ENCODE measurements at regions not wholly inside any gene's neighbourhood (a gene's known extent, or its start where the extent isn't known, plus 50 kb on each side); places are given as distances from the start of the nearest gene placed in this dataset.

- peak; percentile 62 for DNase-seq (ENCODE audit: low spot score)
These were observed 422.6 kb downstream of the EFNA5 start for GRCh38 chr5:107248066-107248695.

DNA sequence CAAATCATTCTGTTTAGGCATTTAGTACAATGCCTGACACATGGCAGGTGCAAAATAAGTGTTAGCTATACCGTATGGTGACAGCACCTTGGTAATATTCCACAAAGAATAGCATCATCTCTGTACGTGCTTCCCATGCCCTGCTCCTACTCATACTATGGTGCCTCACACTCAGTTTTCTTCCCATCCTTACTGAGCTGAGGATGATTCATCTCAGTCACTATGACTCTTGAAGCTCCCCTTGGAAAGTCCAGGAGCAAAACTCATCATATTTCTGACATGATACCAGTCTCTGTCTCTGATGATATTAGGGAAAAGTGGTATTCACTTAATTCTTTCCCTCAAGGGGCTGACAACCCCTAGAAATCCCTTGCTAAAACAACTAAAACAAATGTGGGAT is 423.3 kb downstream of the EFNA5 start:
- POLR2A ChIA-PET: interaction anchor here (0.5 to 1.4 kb wide), 3 partner anchors 10 to 16 kb away, joined by 3 to 6 read pairs (median 4); no protein-coding TSS in a partner anchor
- intact Hi-C loops (cut with micrococcal nuclease; ENCODE audit: unreplicated experiment): loop anchor here (5.0 kb wide), 3 partner anchors 265 to 425 kb away; partner anchors contain the start of gene EFNA5

More at GRCh38 chr5:107248066-107248695, 422.6 kb downstream of the EFNA5 start:
- Histone ChIP-seq H3K79me2 (ENCODE audit: insufficient read depth, low read depth, low read length) (no peaks in the 10 kb centered on the region), H3K4me3 (ENCODE audit: low read depth, low read length, poor library complexity, severe bottlenecking) (no peak overlapping the region), H4K20me1 (ENCODE audit: insufficient read depth, low read length) (no peaks in the 10 kb centered on the region), H3K4me2 (ENCODE audit: low read length) (no peak overlapping the region), H2AFZ (ENCODE audit: low read length) (no peak overlapping the region), H3K9me3 (ENCODE audit: low read length) (no peaks in the 10 kb centered on the region), H3K36me3 (ENCODE audit: insufficient read depth, low read length) (no peaks in the 10 kb centered on the region), H3K9me2 (ENCODE audit: insufficient read depth, low read length) (no peaks in the 10 kb centered on the region), H3K4me1 (ENCODE audit: insufficient read depth, low read length, poor library complexity, severe bottlenecking) (peaks cover 8% of the 10 kb centered on the region), H3K27ac (ENCODE audit: low read depth, low read length, poor library complexity, severe bottlenecking) (no peak overlapping the region)
- CTCF ChIA-PET (ENCODE audit: unreplicated experiment): interaction anchor here (0.6 to 1.5 kb wide), 3 partner anchors 10 to 20 kb away, joined by 3 to 5 read pairs (median 3); no protein-coding TSS in a partner anchor
- intact Hi-C loops (cut with micrococcal nuclease; ENCODE audit: unreplicated experiment): loop anchor here (5.0 kb wide), 3 partner anchors 264 to 424 kb away; partner anchors contain the start of gene EFNA5
- no TSS peak for BruUV-seq (replicated peaks)
- POLR2A ChIA-PET: interaction anchor here (0.7 to 1.4 kb wide), 3 partner anchors 9 to 52 kb away, joined by 4 to 6 read pairs (median 4); no protein-coding TSS in a partner anchor
- TF ChIP-seq EZH2phosphoT487 (IDR thresholded peaks at IDR 0.05; ENCODE audit: borderline replicate concordance, low read depth, low read length): no peak
- TF ChIP-seq, protein P1, sequence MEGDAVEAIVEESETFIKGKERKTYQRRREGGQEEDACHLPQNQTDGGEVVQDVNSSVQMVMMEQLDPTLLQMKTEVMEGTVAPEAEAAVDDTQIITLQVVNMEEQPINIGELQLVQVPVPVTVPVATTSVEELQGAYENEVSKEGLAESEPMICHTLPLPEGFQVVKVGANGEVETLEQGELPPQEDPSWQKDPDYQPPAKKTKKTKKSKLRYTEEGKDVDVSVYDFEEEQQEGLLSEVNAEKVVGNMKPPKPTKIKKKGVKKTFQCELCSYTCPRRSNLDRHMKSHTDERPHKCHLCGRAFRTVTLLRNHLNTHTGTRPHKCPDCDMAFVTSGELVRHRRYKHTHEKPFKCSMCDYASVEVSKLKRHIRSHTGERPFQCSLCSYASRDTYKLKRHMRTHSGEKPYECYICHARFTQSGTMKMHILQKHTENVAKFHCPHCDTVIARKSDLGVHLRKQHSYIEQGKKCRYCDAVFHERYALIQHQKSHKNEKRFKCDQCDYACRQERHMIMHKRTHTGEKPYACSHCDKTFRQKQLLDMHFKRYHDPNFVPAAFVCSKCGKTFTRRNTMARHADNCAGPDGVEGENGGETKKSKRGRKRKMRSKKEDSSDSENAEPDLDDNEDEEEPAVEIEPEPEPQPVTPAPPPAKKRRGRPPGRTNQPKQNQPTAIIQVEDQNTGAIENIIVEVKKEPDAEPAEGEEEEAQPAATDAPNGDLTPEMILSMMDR (conservative IDR thresholded peaks at IDR 0.05; ENCODE audit: low read length): peak; percentile 99

More for the DNA sequence above, 423.3 kb downstream of the EFNA5 start:
- H3K36me3 ChIP-seq (ENCODE audit: insufficient read depth, low read length): no peaks in the 10 kb centered on the region
- CTCF ChIA-PET (ENCODE audit: unreplicated experiment): interaction anchor here (0.8 kb wide), 1 partner anchor 13 kb away, joined by 3 read pairs; no protein-coding TSS in a partner anchor
- H3K4me3 ChIP-seq (ENCODE audit: low read depth, low read length, poor library complexity, severe bottlenecking): no peak overlapping the region
- peaks cover 8% of the 10 kb centered on the region for H3K4me1 ChIP-seq (ENCODE audit: insufficient read depth, low read length, poor library complexity, severe bottlenecking)
- no peak overlapping the region for H3K27ac ChIP-seq (ENCODE audit: low read depth, low read length, poor library complexity, severe bottlenecking)
- no peaks in the 10 kb centered on the region for H3K79me2 ChIP-seq (ENCODE audit: insufficient read depth, low read depth, low read length)
- TF ChIP-seq EZH2phosphoT487 (IDR thresholded peaks at IDR 0.05; ENCODE audit: borderline replicate concordance, low read depth, low read length): no peak
- TF ChIP-seq, protein P1 (conservative IDR thresholded peaks at IDR 0.05; ENCODE audit: low read length): no peak
- DNase-seq (ENCODE audit: low spot score): no peak
- H3K9me3 ChIP-seq (ENCODE audit: low read length): no peaks in the 10 kb centered on the region
- BruUV-seq (replicated peaks): no TSS peak
- no peak overlapping the region for H2AFZ ChIP-seq (ENCODE audit: low read length)
- no peak overlapping the region for H3K4me2 ChIP-seq (ENCODE audit: low read length)
- no peaks in the 10 kb centered on the region for H4K20me1 ChIP-seq (ENCODE audit: insufficient read depth, low read length)
- no peaks in the 10 kb centered on the region for H3K9me2 ChIP-seq (ENCODE audit: insufficient read depth, low read length)
